ENCODE measurements at regions not wholly inside any gene's neighbourhood (a gene's known extent, or its start where the extent isn't known, plus 50 kb on each side); places are given as distances from the start of the nearest gene placed in this dataset.

- TF ChIP-seq CTCF (IDR thresholded peaks at IDR 0.05) (no peak), POLR2A (IDR thresholded peaks at IDR 0.05) (no peak)
Measured at GRCh38 chr5:56588131-56588487, 227.2 kb upstream of the MAP3K1 start.

All from testis (tissue), 2 donors.